OCI-LY7 (cell line): ENCODE measurements at regions not wholly inside any gene's neighbourhood (a gene's known extent, or its start where the extent isn't known, plus 50 kb on each side); places are given as distances from the start of the nearest gene placed in this dataset.

Source experiments
- BruUV-seq: library from RNA; stranded (reverse); fragments of 400-500 nt; replicated peaks from 2 replicates; lab custom pipeline; 2021; lab: Mats Ljungman, UMichigan
- CTCF ChIA-PET: fragments of 300-600 bp; sonication (Branson Sonifier 250); formaldehyde crosslinking; loops from one replicate; lab custom pipeline; 2022; ENCODE audit warnings: antibody characterized with exemption; ENCODE audit not compliant: unreplicated experiment; lab: Charles Lee
- POLR2A ChIA-PET: fragments of 300-600 bp; sonication (Branson Sonifier 250); formaldehyde crosslinking; loops from one replicate; lab custom pipeline; 2022; ENCODE audit warnings: antibody characterized with exemption; lab: Charles Lee
- DNase-seq: peaks from one replicate; pipeline ENCODE4 v3.0.0-alpha.2; 2015; ENCODE audit warnings: low spot score
- H2AFZ ChIP-seq: fragments of 200-600 bp; sonication (generic), shearing (Covaris generic); 2 replicates; pipeline ENCODE4 v1.6.1; 2014; ENCODE audit warnings: mild to moderate bottlenecking, antibody characterized with exemption, low read length, moderate library complexity
- H3K27ac ChIP-seq: fragments of 200-600 bp; sonication (generic); 2 replicates; pipeline ENCODE4 v1.5.1; 2014; ENCODE audit warnings: mixed run types, low read depth, mild to moderate bottlenecking, moderate library complexity, low read length, inconsistent platforms; ENCODE audit not compliant: poor library complexity, severe bottlenecking
- H3K36me3 ChIP-seq: fragments of 200-600 bp; sonication (generic); 2 replicates; pipeline ENCODE4 v1.6.1; 2014; ENCODE audit warnings: mild to moderate bottlenecking, antibody characterized with exemption, low read length, moderate library complexity, mixed read lengths; ENCODE audit not compliant: insufficient read depth
- H3K4me1 ChIP-seq: fragments of 200-600 bp; sonication (generic); 2 replicates; pipeline ENCODE4 v1.5.1; 2014; ENCODE audit warnings: mild to moderate bottlenecking, low read length; ENCODE audit not compliant: insufficient read depth, poor library complexity, severe bottlenecking
- H3K4me2 ChIP-seq: fragments of 200-600 bp; sonication (generic); 2 replicates; pipeline ENCODE4 v1.6.1; 2014; ENCODE audit warnings: mild to moderate bottlenecking, low read length
- H3K4me3 ChIP-seq: fragments of 200-600 bp; sonication (generic); 2 replicates; pipeline ENCODE4 v1.5.1; 2014; ENCODE audit warnings: mild to moderate bottlenecking, low read depth, low read length; ENCODE audit not compliant: poor library complexity, severe bottlenecking
- H3K79me2 ChIP-seq: fragments of 200-600 bp; sonication (generic); 2 replicates; pipeline ENCODE4 v1.6.1; 2016; ENCODE audit warnings: low read depth, mild to moderate bottlenecking, low read length, moderate library complexity, mixed read lengths; ENCODE audit not compliant: insufficient read depth
- H3K9me2 ChIP-seq: fragments of 200-600 bp; sonication (generic); 2 replicates; pipeline ENCODE4 v1.6.1; 2016; ENCODE audit warnings: mild to moderate bottlenecking, low read length, mixed read lengths; ENCODE audit not compliant: insufficient read depth
- H3K9me3 ChIP-seq: fragments of 200-600 bp; sonication (generic); 2 replicates; pipeline ENCODE4 v1.6.1; 2014; ENCODE audit warnings: mild to moderate bottlenecking, mixed run types, low read length, mixed read lengths
- H4K20me1 ChIP-seq: fragments of 200-600 bp; sonication (generic); 2 replicates; pipeline ENCODE4 v1.6.1; 2014; ENCODE audit warnings: mild to moderate bottlenecking, antibody characterized with exemption, low read length, moderate library complexity, mixed read lengths; ENCODE audit not compliant: insufficient read depth
- EZH2phosphoT487 ChIP-seq: fragments of 200-600 bp; sonication (generic); IDR thresholded peaks from 2 replicates; pipeline ENCODE4 v1.6.1; 2018; ENCODE audit warnings: low read depth, borderline replicate concordance, mild to moderate bottlenecking, mixed run types, antibody characterized with exemption, low read length, moderate library complexity, mixed read lengths
- intact Hi-C: fragments of 100-400 bp; cut with micrococcal nuclease; formaldehyde crosslinking; loops from one replicate; pipeline ENCODE4 v1.10.0; 2022; ENCODE audit not compliant: unreplicated experiment
- TF ChIP-seq, protein P1 (sequence below): fragments of 200-600 bp; sonication (generic); conservative IDR thresholded peaks from 2 replicates; pipeline ENCODE4 v1.5.1; 2014; ENCODE audit warnings: mild to moderate bottlenecking, antibody characterized with exemption, low read length, moderate library complexity, mixed read lengths

DNA sequence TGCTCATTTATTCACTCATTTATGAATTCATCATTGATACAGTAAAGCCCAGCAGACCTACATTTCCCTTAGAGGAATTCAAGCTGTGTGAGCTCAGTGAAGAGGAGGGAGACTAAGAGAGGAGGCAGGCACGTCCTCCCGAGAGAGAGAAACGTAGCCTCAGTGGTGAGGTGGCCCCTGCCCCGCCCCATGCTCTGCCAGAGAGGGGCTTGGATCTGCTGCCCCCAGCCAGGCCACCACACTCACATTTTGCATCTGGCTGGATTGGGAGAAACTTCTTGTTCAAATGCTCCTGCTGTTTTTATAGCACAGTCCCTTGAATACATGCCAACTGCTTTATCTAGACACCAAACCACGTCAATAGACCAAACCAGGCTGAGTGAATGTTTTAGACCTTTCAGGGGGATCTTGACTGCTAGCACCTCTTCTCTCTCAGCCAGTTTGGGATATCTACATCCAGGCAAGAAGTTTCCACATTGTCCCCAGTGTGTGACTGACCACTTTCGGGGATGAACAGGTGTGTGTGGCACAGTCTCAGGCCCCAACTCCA lies 67.7 kb upstream of the AJAP1 start:
- H2AFZ ChIP-seq, result no peak overlapping the region

GRCh38 chr1:4587721-4588120 lies 66.7 kb upstream of the AJAP1 start:
- Histone ChIP-seq H3K79me2 (no peaks in the 10 kb centered on the region), H3K9me2 (no peaks in the 10 kb centered on the region), H3K36me3 (no peaks in the 10 kb centered on the region), H3K9me3 (no peaks in the 10 kb centered on the region), H3K4me3 (no peak overlapping the region), H3K27ac (no peak overlapping the region), H4K20me1 (no peaks in the 10 kb centered on the region), H3K4me1 (peaks cover 10% of the 10 kb centered on the region), H2AFZ (no peak overlapping the region), H3K4me2 (no peak overlapping the region)
- no peak for DNase-seq
- intact Hi-C loops, result loop anchor here (10.0 kb wide), 1 partner anchor 673 kb away; no protein-coding TSS in a partner anchor
- POLR2A ChIA-PET, result no interaction called here
- TF ChIP-seq, protein P1, sequence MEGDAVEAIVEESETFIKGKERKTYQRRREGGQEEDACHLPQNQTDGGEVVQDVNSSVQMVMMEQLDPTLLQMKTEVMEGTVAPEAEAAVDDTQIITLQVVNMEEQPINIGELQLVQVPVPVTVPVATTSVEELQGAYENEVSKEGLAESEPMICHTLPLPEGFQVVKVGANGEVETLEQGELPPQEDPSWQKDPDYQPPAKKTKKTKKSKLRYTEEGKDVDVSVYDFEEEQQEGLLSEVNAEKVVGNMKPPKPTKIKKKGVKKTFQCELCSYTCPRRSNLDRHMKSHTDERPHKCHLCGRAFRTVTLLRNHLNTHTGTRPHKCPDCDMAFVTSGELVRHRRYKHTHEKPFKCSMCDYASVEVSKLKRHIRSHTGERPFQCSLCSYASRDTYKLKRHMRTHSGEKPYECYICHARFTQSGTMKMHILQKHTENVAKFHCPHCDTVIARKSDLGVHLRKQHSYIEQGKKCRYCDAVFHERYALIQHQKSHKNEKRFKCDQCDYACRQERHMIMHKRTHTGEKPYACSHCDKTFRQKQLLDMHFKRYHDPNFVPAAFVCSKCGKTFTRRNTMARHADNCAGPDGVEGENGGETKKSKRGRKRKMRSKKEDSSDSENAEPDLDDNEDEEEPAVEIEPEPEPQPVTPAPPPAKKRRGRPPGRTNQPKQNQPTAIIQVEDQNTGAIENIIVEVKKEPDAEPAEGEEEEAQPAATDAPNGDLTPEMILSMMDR, result no peak
- no peak for TF ChIP-seq EZH2phosphoT487
- no TSS peak for BruUV-seq
- CTCF ChIA-PET, result no interaction called here

More for the DNA sequence above, 67.7 kb upstream of the AJAP1 start:
- Histone ChIP-seq H3K9me3 (no peaks in the 10 kb centered on the region), H4K20me1 (no peaks in the 10 kb centered on the region), H3K27ac (no peak overlapping the region), H3K4me1 (peaks cover 10% of the 10 kb centered on the region), H3K9me2 (no peaks in the 10 kb centered on the region), H3K36me3 (no peaks in the 10 kb centered on the region), H3K4me2 (no peak overlapping the region), H3K79me2 (no peaks in the 10 kb centered on the region), H3K4me3 (no peak overlapping the region)
- intact Hi-C loops, result loop anchor here (10.0 kb wide), 1 partner anchor 672 kb away; no protein-coding TSS in a partner anchor
- ChIA-PET POLR2A (no interaction called here), CTCF (no interaction called here)
- DNase-seq, result no peak
- TF ChIP-seq EZH2phosphoT487, result no peak
- TF ChIP-seq, protein P1, result no peak
- BruUV-seq, result no TSS peak

- ChIA-PET POLR2A (no interaction called here), CTCF (no interaction called here)
- Histone ChIP-seq H3K9me2 (no peaks in the 10 kb centered on the region), H4K20me1 (no peaks in the 10 kb centered on the region), H3K79me2 (no peaks in the 10 kb centered on the region), H3K36me3 (no peaks in the 10 kb centered on the region), H3K27ac (no peak overlapping the region), H3K4me2 (no peak overlapping the region), H3K4me1 (no peaks in the 10 kb centered on the region), H3K4me3 (no peak overlapping the region), H3K9me3 (no peaks in the 10 kb centered on the region), H2AFZ (no peak overlapping the region)
- TF ChIP-seq, protein P1, result no peak
- no peak for TF ChIP-seq EZH2phosphoT487
- BruUV-seq, result no TSS peak
- intact Hi-C loops, result no loop called here
- no peak for DNase-seq
Observed at GRCh38 chr1:4590756-4591155, 63.7 kb upstream of the AJAP1 start.
